ENCODE measurements at regions not wholly inside any gene's neighbourhood (a gene's known extent, or its start where the extent isn't known, plus 50 kb on each side); places are given as distances from the start of the nearest gene placed in this dataset.

DNA sequence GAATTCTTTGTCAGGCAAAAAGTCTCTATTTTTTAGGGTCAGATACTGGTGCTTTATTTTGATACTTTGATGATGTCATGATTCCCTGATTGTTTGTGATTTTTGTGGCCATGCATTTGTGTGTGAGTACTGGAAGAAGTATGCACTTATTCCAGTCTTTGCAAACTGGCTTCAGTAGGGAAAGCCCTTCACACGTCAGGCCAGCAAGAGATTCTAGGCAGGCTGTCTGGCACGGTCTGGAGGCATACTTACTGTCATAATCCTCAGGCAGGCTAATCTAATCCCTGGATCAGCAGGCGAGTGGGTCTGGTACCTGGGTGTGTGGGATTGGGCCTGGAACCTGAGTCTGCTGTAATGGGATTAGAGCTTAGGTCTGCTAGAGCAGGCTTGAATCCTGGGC lies 391.8 kb upstream of the MMS22L start:
- ATAC-seq (ENCODE audit: low read depth) = no peak
- intact Hi-C loops (cut with micrococcal nuclease) = no loop called here
- Histone ChIP-seq H3K27ac (ENCODE audit: low read length in 2 of 2) (no peak overlapping the region), H4K20me1 (ENCODE audit: control insufficient read depth, insufficient read depth, low read length, poor library complexity, severe bottlenecking) (no peaks in the 10 kb centered on the region), H3K4me3 (ENCODE audit: control extremely low read depth in 1 of 5, extremely low read depth in 1 of 5, insufficient read depth in 1 of 5, low read depth in 2 of 5, low read length in 4 of 5) (no peak overlapping the region), H3K9me3 (ENCODE audit: control extremely low read depth in 1 of 3, control insufficient read depth in 2 of 3, insufficient read depth in 1 of 3, low read length in 2 of 3) (peaks cover 0 to 4% (median 0%) of the 10 kb centered on the region in 3 donors), H2AFZ (ENCODE audit: insufficient read depth, low read depth, low read length, poor library complexity, severe bottlenecking) (no peak overlapping the region), H3K79me2 (ENCODE audit: control insufficient read depth, insufficient read depth, low read length) (no peaks in the 10 kb centered on the region), H3K4me1 (ENCODE audit: control insufficient read depth in 2 of 2, insufficient read depth in 2 of 2, low read length in 2 of 2) (no peaks in the 10 kb centered on the region), H3K27me3 (replicated peaks in 1 of 4; ENCODE audit: control extremely low read depth in 1 of 4, control insufficient read depth in 3 of 4, insufficient read depth in 4 of 4, low read length in 3 of 4) (no peaks in the 10 kb centered on the region), H3K36me3 (replicated peaks in 1 of 2; ENCODE audit: control extremely low read depth in 1 of 2, control insufficient read depth in 1 of 2, extremely low read depth in 1 of 2, insufficient read depth in 2 of 2, low read length in 1 of 2) (no peaks in the 10 kb centered on the region), H3K9ac (ENCODE audit: low read length) (no peak overlapping the region), H3K4me2 (replicated peaks; ENCODE audit: low read depth, low read length, poor library complexity, severe bottlenecking) (no peak overlapping the region)
- Mint-ChIP-seq H3K27me3 (no peaks in the 10 kb centered on the region), H3K9me3 (ENCODE audit: insufficient read depth) (no peaks in the 10 kb centered on the region), H3K4me3 (no peak overlapping the region), H3K4me1 (no peaks in the 10 kb centered on the region), H3K27ac (no peak overlapping the region)
- ChIA-PET CTCF (no interaction called here), POLR2A (no interaction called here)
- WGBS (ENCODE audit: insufficient coverage) = 97% methylated on average over 3 of the region's 3 CpGs
- DNase-seq = no peak
- TF ChIP-seq, protein P1, sequence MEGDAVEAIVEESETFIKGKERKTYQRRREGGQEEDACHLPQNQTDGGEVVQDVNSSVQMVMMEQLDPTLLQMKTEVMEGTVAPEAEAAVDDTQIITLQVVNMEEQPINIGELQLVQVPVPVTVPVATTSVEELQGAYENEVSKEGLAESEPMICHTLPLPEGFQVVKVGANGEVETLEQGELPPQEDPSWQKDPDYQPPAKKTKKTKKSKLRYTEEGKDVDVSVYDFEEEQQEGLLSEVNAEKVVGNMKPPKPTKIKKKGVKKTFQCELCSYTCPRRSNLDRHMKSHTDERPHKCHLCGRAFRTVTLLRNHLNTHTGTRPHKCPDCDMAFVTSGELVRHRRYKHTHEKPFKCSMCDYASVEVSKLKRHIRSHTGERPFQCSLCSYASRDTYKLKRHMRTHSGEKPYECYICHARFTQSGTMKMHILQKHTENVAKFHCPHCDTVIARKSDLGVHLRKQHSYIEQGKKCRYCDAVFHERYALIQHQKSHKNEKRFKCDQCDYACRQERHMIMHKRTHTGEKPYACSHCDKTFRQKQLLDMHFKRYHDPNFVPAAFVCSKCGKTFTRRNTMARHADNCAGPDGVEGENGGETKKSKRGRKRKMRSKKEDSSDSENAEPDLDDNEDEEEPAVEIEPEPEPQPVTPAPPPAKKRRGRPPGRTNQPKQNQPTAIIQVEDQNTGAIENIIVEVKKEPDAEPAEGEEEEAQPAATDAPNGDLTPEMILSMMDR (IDR thresholded peaks at IDR 0.05) = no peak
- TF ChIP-seq EZH2 (IDR thresholded peaks at IDR 0.05; ENCODE audit: borderline replicate concordance, insufficient read depth, low read depth, low read length, poor library complexity, severe bottlenecking) = no peak

DNA sequence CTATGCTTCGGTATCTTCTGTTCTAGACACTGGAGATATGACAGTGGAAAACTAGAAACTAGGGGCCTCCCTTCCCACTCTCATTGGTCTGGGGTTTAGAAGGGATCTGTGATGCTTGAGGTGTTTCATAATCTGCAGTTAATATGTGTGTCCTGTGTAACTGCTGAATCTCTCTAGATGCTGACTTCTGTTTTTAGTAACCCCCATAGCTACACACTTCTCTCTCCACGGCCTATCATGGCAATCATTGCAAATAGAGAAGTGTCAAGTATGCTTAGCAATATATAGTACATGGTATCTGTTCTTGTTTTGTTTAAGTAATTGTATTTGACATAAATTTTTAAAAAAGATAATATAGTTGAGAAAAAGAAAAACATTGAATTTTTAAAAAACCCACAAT lies 394.6 kb upstream of the MMS22L start:
- no peaks in the 10 kb centered on the region for H4K20me1 ChIP-seq (ENCODE audit: control insufficient read depth, insufficient read depth, low read length, poor library complexity, severe bottlenecking)
- no peaks in the 10 kb centered on the region for H3K79me2 ChIP-seq (ENCODE audit: control insufficient read depth, insufficient read depth, low read length)
- peaks cover 0 to 4% (median 0%) of the 10 kb centered on the region in 3 donors for H3K9me3 ChIP-seq (ENCODE audit: control extremely low read depth in 1 of 3, control insufficient read depth in 2 of 3, insufficient read depth in 1 of 3, low read length in 2 of 3)
- no peaks in the 10 kb centered on the region for H3K4me1 ChIP-seq (ENCODE audit: control insufficient read depth in 2 of 2, insufficient read depth in 2 of 2, low read length in 2 of 2)
- no peak overlapping the region for H3K27ac ChIP-seq (ENCODE audit: low read length in 2 of 2)
- no peaks in the 10 kb centered on the region for H3K27me3 ChIP-seq (replicated peaks in 1 of 4; ENCODE audit: control extremely low read depth in 1 of 4, control insufficient read depth in 3 of 4, insufficient read depth in 4 of 4, low read length in 3 of 4)
- DNase-seq (no peak), ATAC-seq (ENCODE audit: low read depth) (no peak)
- no peak overlapping the region for H3K4me2 ChIP-seq (replicated peaks; ENCODE audit: low read depth, low read length, poor library complexity, severe bottlenecking)
- H3K27ac Mint-ChIP-seq = no peak overlapping the region
- TF ChIP-seq, protein P1 (IDR thresholded peaks at IDR 0.05) = no peak
- no peak for TF ChIP-seq EZH2 (IDR thresholded peaks at IDR 0.05; ENCODE audit: borderline replicate concordance, insufficient read depth, low read depth, low read length, poor library complexity, severe bottlenecking)
- no peaks in the 10 kb centered on the region for H3K36me3 ChIP-seq (replicated peaks in 1 of 2; ENCODE audit: control extremely low read depth in 1 of 2, control insufficient read depth in 1 of 2, extremely low read depth in 1 of 2, insufficient read depth in 2 of 2, low read length in 1 of 2)
- POLR2A ChIA-PET = no interaction called here
- intact Hi-C loops (cut with micrococcal nuclease) = no loop called here
- no peak overlapping the region for H3K4me3 Mint-ChIP-seq
- H3K27me3 Mint-ChIP-seq = no peaks in the 10 kb centered on the region
- no peak overlapping the region for H3K9ac ChIP-seq (ENCODE audit: low read length)
- no CpG with 5 or more reads among the region's 2 CpGs for WGBS (ENCODE audit: insufficient coverage)
- CTCF ChIA-PET = no interaction called here
- no peak overlapping the region for H2AFZ ChIP-seq (ENCODE audit: insufficient read depth, low read depth, low read length, poor library complexity, severe bottlenecking)
- H3K4me3 ChIP-seq (ENCODE audit: control extremely low read depth in 1 of 5, extremely low read depth in 1 of 5, insufficient read depth in 1 of 5, low read depth in 2 of 5, low read length in 4 of 5) = no peak overlapping the region
- H3K4me1 Mint-ChIP-seq = no peaks in the 10 kb centered on the region
- H3K9me3 Mint-ChIP-seq (ENCODE audit: insufficient read depth) = no peaks in the 10 kb centered on the region

All from B cell (primary cell).